Mesendoderm (in vitro differentiated cells): ENCODE measurements at regions not wholly inside any gene's neighbourhood (a gene's known extent, or its start where the extent isn't known, plus 50 kb on each side); places are given as distances from the start of the nearest gene placed in this dataset.

Source experiments
- DNase-seq: peaks from one replicate; pipeline ENCODE4 v3.0.0; 2013
- H2AK5ac ChIP-seq: 2 replicates; pipeline ENCODE4 v1.6.1; 2013; ENCODE audit warnings: low read length, inconsistent platforms
- H2BK120ac ChIP-seq: 2 replicates; pipeline ENCODE4 v1.6.1; 2013; ENCODE audit warnings: low read depth, mild to moderate bottlenecking, low read length, moderate library complexity, mixed read lengths
- H2BK15ac ChIP-seq: replicated peaks from 2 replicates; pipeline ENCODE4 v1.6.1; 2013; ENCODE audit warnings: low read depth, mild to moderate bottlenecking, moderate library complexity
- H2BK5ac ChIP-seq: 2 replicates; pipeline ENCODE4 v1.6.1; 2013; ENCODE audit warnings: low read length, inconsistent platforms
- H3K18ac ChIP-seq: 2 replicates; pipeline ENCODE4 v1.6.1; 2013; ENCODE audit warnings: mild to moderate bottlenecking, low read length, mixed read lengths
- H3K23ac ChIP-seq: one replicate; pipeline ENCODE4 v1.6.1; 2013; ENCODE audit warnings: low read length
- H3K27ac ChIP-seq: 2 replicates; pipeline ENCODE4 v1.5.1; 2013; ENCODE audit warnings: low read depth, mild to moderate bottlenecking, inconsistent platforms, low read length, moderate library complexity
- H3K27me3 ChIP-seq: 2 replicates; pipeline ENCODE4 v1.6.1; 2013; ENCODE audit warnings: low read length, control low read depth, mild to moderate bottlenecking, inconsistent platforms; ENCODE audit not compliant: insufficient read depth, poor library complexity
- H3K36me3 ChIP-seq: 2 replicates; pipeline ENCODE4 v1.6.1; 2013; ENCODE audit warnings: low read length, inconsistent platforms; ENCODE audit not compliant: control insufficient read depth, insufficient read depth
- H3K4ac ChIP-seq: one replicate; pipeline ENCODE4 v1.6.1; 2013; ENCODE audit warnings: low read depth, mild to moderate bottlenecking, low read length, moderate library complexity
- H3K4me1 ChIP-seq: 2 replicates; pipeline ENCODE4 v1.6.1; 2013; ENCODE audit warnings: low read depth, low read length, inconsistent platforms; ENCODE audit not compliant: control insufficient read depth
- H3K4me2 ChIP-seq: 2 replicates; pipeline ENCODE4 v1.6.1; 2013; ENCODE audit warnings: low read length
- H3K4me3 ChIP-seq: 2 replicates; pipeline ENCODE4 v1.5.1; 2013; ENCODE audit warnings: mild to moderate bottlenecking, low read length
- H3K56ac ChIP-seq: one replicate; pipeline ENCODE4 v1.6.1; 2013; ENCODE audit warnings: low read length
- H3K79me1 ChIP-seq: 2 replicates; pipeline ENCODE4 v1.6.1; 2013; ENCODE audit warnings: low read length, inconsistent platforms
- H3K79me2 ChIP-seq: 2 replicates; pipeline ENCODE4 v1.6.1; 2013; ENCODE audit warnings: mild to moderate bottlenecking, low read length; ENCODE audit not compliant: control insufficient read depth, insufficient read depth
- H3K9ac ChIP-seq: 2 replicates; pipeline ENCODE4 v1.6.1; 2013; ENCODE audit warnings: low read length, inconsistent platforms
- H4K5ac ChIP-seq: one replicate; pipeline ENCODE4 v1.6.1; 2013; ENCODE audit warnings: low read length
- H4K8ac ChIP-seq: one replicate; pipeline ENCODE4 v1.6.1; 2013; ENCODE audit warnings: low read depth, mild to moderate bottlenecking, control low read depth, low read length, moderate library complexity
- WGBS: extraction: QIAGEN DNeasy Blood & Tissue Kit; methylation state at CpG from one replicate; pipeline ENCODE4 v1.1.7; 2013; ENCODE audit warnings: low lambda C conversion rate, missing lambda C conversion rate; ENCODE audit not compliant: insufficient coverage; ENCODE audit errors: extremely low coverage; 5-methylcytosine and 5-hydroxymethylcytosine counted together

GRCh38 chr5:54612711-54613110 is 95.2 kb downstream of the SNX18 start:
- no peak overlapping the region for H3K18ac ChIP-seq
- no peak overlapping the region for H3K27ac ChIP-seq
- H3K4me1 ChIP-seq, result peaks cover 3% of the 10 kb centered on the region
- H3K36me3 ChIP-seq, result no peaks in the 10 kb centered on the region
- H2AK5ac ChIP-seq, result no peak overlapping the region
- no peak overlapping the region for H3K56ac ChIP-seq
- H2BK5ac ChIP-seq, result no peak overlapping the region
- H3K4me3 ChIP-seq, result no peak overlapping the region
- no peak overlapping the region for H2BK120ac ChIP-seq
- no peaks in the 10 kb centered on the region for H3K79me2 ChIP-seq
- no peak overlapping the region for H3K9ac ChIP-seq
- no peaks in the 10 kb centered on the region for H3K27me3 ChIP-seq
- no peak overlapping the region for H3K4me2 ChIP-seq
- no peak overlapping the region for H4K8ac ChIP-seq
- no peak overlapping the region for H3K23ac ChIP-seq
- no peak overlapping the region for H3K4ac ChIP-seq
- WGBS, result no CpG with 5 or more reads among the region's 5 CpGs
- H4K5ac ChIP-seq, result no peak overlapping the region
- H2BK15ac ChIP-seq, result no peak overlapping the region
- no peaks in the 10 kb centered on the region for H3K79me1 ChIP-seq
- no peak for DNase-seq

DNA sequence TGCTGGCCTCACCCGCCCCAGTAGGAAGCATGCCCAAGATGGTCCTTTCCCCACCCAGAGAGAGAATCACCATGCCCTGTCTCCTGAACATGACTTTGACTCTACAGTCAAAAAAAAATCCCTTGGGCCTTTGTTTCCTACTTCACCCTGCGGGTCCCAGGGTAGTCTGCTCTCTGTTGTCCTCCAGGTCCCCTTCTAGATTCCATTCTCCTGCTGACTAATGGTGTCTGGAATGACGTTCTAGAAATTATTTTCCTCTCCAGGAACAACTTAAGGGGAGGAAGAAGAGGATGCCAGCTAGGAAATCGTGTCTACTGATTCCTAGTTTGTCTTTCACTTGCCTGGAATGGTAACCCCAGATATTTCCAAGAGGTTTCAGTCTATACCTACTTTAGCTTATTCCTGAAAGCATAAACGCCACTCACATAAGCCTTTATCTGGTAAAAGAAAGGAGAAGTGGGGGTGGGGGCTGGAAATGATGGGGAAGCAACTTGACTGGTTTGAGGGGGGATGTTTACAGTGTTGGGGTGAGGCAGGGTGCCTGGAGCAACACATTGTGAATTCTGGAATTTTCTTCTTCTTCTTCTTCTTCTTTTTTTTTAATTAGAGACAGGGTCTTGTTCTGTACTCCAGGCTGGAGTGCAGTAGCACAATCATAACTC is 93.9 kb downstream of the SNX18 start:
- peak overlapping the region; percentile 40 for H3K18ac ChIP-seq
- H4K8ac ChIP-seq, result no peak overlapping the region
- peak overlapping the region; percentile 51 for H3K23ac ChIP-seq
- no peaks in the 10 kb centered on the region for H3K79me2 ChIP-seq
- DNase-seq, result no peak
- H3K4ac ChIP-seq, result no peak overlapping the region
- peaks cover 3% of the 10 kb centered on the region for H3K4me1 ChIP-seq
- no peak overlapping the region for H3K27ac ChIP-seq
- no peak overlapping the region for H3K4me2 ChIP-seq
- peak overlapping the region; percentile 87 for H2BK15ac ChIP-seq
- no peak overlapping the region for H3K4me3 ChIP-seq
- no peak overlapping the region for H4K5ac ChIP-seq
- no peaks in the 10 kb centered on the region for H3K27me3 ChIP-seq
- H2BK120ac ChIP-seq, result no peak overlapping the region
- no CpG with 5 or more reads among the region's 5 CpGs for WGBS
- H3K56ac ChIP-seq, result no peak overlapping the region
- no peaks in the 10 kb centered on the region for H3K36me3 ChIP-seq
- no peak overlapping the region for H3K9ac ChIP-seq
- no peaks in the 10 kb centered on the region for H3K79me1 ChIP-seq
- H2AK5ac ChIP-seq, result no peak overlapping the region
- no peak overlapping the region for H2BK5ac ChIP-seq

GRCh38 chr5:54610197-54610944 is 92.8 kb downstream of the SNX18 start:
- H3K27me3 ChIP-seq, result no peaks in the 10 kb centered on the region
- no peak overlapping the region for H4K8ac ChIP-seq
- H2AK5ac ChIP-seq, result no peak overlapping the region
- H3K9ac ChIP-seq, result no peak overlapping the region
- peak overlapping the region; percentile 48 for H2BK15ac ChIP-seq
- no peak overlapping the region for H3K23ac ChIP-seq
- H3K79me2 ChIP-seq, result no peaks in the 10 kb centered on the region
- no CpG with 5 or more reads among the region's 6 CpGs for WGBS
- H2BK5ac ChIP-seq, result no peak overlapping the region
- no peak overlapping the region for H2BK120ac ChIP-seq
- peaks cover 3% of the 10 kb centered on the region for H3K4me1 ChIP-seq
- H3K4ac ChIP-seq, result no peak overlapping the region
- H3K4me3 ChIP-seq, result no peak overlapping the region
- H3K36me3 ChIP-seq, result no peaks in the 10 kb centered on the region
- no peaks in the 10 kb centered on the region for H3K79me1 ChIP-seq
- H3K56ac ChIP-seq, result no peak overlapping the region
- no peak overlapping the region for H3K27ac ChIP-seq
- peak; percentile 66 for DNase-seq
- H3K4me2 ChIP-seq, result no peak overlapping the region
- H4K5ac ChIP-seq, result no peak overlapping the region
- no peak overlapping the region for H3K18ac ChIP-seq

GRCh38 chr5:54608423-54609085 is 91.0 kb downstream of the SNX18 start:
- no CpG with 5 or more reads among the region's 3 CpGs for WGBS
- Histone ChIP-seq H3K27ac (no peak overlapping the region), H3K18ac (no peak overlapping the region), H2AK5ac (peak overlapping the region; percentile 46), H3K4me2 (no peak overlapping the region), H3K36me3 (no peaks in the 10 kb centered on the region), H3K79me1 (no peaks in the 10 kb centered on the region), H3K9ac (no peak overlapping the region), H2BK5ac (no peak overlapping the region), H3K27me3 (no peaks in the 10 kb centered on the region), H3K56ac (no peak overlapping the region), H4K8ac (no peak overlapping the region), H3K23ac (no peak overlapping the region), H4K5ac (no peak overlapping the region), H2BK15ac (no peak overlapping the region), H3K4me1 (peaks cover 3% of the 10 kb centered on the region), H3K79me2 (no peaks in the 10 kb centered on the region), H3K4ac (no peak overlapping the region), H2BK120ac (no peak overlapping the region), H3K4me3 (no peak overlapping the region)
- no peak for DNase-seq

DNA sequence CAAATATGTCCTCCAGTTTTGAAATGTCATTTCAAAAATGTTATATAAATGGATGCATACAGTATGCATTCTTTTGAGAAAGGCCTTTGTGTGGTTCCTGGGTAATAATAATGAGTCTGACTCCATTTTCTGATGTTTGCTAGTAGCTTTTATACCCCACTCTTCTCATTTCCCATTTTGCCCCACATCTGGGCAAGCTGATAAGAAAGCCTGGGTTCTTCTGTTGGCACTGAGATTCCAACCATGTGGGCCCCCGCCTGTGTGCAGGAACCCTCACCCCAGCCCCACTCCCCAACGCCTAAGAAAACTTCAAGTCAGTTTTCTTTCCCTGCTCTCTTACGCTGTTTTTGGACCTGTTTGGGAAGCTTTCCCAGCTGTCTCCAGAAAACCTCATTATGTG is 89.4 kb downstream of the SNX18 start:
- Histone ChIP-seq H3K4ac (no peak overlapping the region), H3K23ac (no peak overlapping the region), H2BK120ac (no peak overlapping the region), H3K4me1 (peaks cover 3% of the 10 kb centered on the region), H4K5ac (no peak overlapping the region), H3K9ac (no peak overlapping the region), H3K36me3 (no peaks in the 10 kb centered on the region), H4K8ac (no peak overlapping the region), H2BK5ac (no peak overlapping the region), H2AK5ac (no peak overlapping the region), H3K4me2 (no peak overlapping the region), H3K18ac (no peak overlapping the region), H3K27me3 (no peaks in the 10 kb centered on the region), H3K56ac (no peak overlapping the region), H3K4me3 (no peak overlapping the region), H2BK15ac (no peak overlapping the region), H3K79me2 (no peaks in the 10 kb centered on the region), H3K27ac (no peak overlapping the region), H3K79me1 (no peaks in the 10 kb centered on the region)
- no CpG with 5 or more reads among the region's 3 CpGs for WGBS
- DNase-seq, result no peak
